Endodermal cell (in vitro differentiated cells): ENCODE measurements at regions not wholly inside any gene's neighbourhood (a gene's known extent, or its start where the extent isn't known, plus 50 kb on each side); places are given as distances from the start of the nearest gene placed in this dataset.

Experiments
- DNase-seq: peaks from one replicate; pipeline ENCODE4 v3.0.0-alpha.2; 2017
- H3K27ac ChIP-seq: 2 replicates; pipeline ENCODE4 v1.5.1; 2013; ENCODE audit warnings: mild to moderate bottlenecking, low read depth, low read length, moderate library complexity
- H3K27me3 ChIP-seq: 2 replicates; pipeline ENCODE4 v1.6.1; 2013; ENCODE audit warnings: mild to moderate bottlenecking, low read length, moderate library complexity; ENCODE audit not compliant: insufficient read depth, control insufficient read depth, poor library complexity, severe bottlenecking
- H3K36me3 ChIP-seq: 2 replicates; pipeline ENCODE4 v1.7.0; 2013; ENCODE audit warnings: mild to moderate bottlenecking, low read length, moderate library complexity; ENCODE audit not compliant: control insufficient read depth, insufficient read depth
- H3K4me1 ChIP-seq: one replicate; pipeline ENCODE4 v1.7.0; 2013; ENCODE audit warnings: low read length; ENCODE audit not compliant: control insufficient read depth, insufficient read depth
- H3K4me3 ChIP-seq: 2 replicates; pipeline ENCODE4 v1.5.1; 2013; ENCODE audit warnings: mild to moderate bottlenecking, low read length, moderate library complexity
- H3K9ac ChIP-seq: 2 replicates; pipeline ENCODE4 v1.6.1; 2013; ENCODE audit warnings: mild to moderate bottlenecking, low read length, moderate library complexity; ENCODE audit not compliant: poor library complexity, severe bottlenecking; ENCODE audit errors: extremely low read depth
- H3K9me3 ChIP-seq: 2 replicates; pipeline ENCODE4 v1.6.1; 2013; ENCODE audit warnings: mild to moderate bottlenecking, low read length, moderate library complexity; ENCODE audit not compliant: control insufficient read depth
- H3K27ac Mint-ChIP-seq: 2 replicates; pipeline ENCODE4 v1.8.0; 2020; ENCODE audit warnings: mixed read lengths
- H3K27me3 Mint-ChIP-seq: 2 replicates; pipeline ENCODE4 v1.8.0; 2021; ENCODE audit warnings: mild to moderate bottlenecking, mixed read lengths; ENCODE audit not compliant: insufficient read depth
- H3K36me3 Mint-ChIP-seq: 2 replicates; pipeline ENCODE4 v1.8.0; 2020; ENCODE audit warnings: low read depth, mixed read lengths
- H3K4me1 Mint-ChIP-seq: 2 replicates; pipeline ENCODE4 v1.8.0; 2020; ENCODE audit warnings: mixed read lengths
- H3K4me3 Mint-ChIP-seq: 2 replicates; pipeline ENCODE4 v1.8.0; 2020; ENCODE audit warnings: mild to moderate bottlenecking, moderate library complexity, mixed read lengths
- H3K9me3 Mint-ChIP-seq: 2 replicates; pipeline ENCODE4 v1.8.0; 2020; ENCODE audit warnings: mild to moderate bottlenecking, mixed read lengths
- CTCF ChIP-seq: fragments of 200-600 bp; sonication (generic); conservative IDR thresholded peaks from 2 replicates; pipeline ENCODE4 v1.5.0; 2021; ENCODE audit warnings: antibody characterized with exemption, mild to moderate bottlenecking
- WGBS, 2 experiments: methylation state at CpG; one replicate each; pipeline versions ENCODE4 v1.1.5 to v1.1.7; 2013; ENCODE audit warnings: missing lambda C conversion rate in 2 of 2, mixed read lengths in 1 of 2; ENCODE audit not compliant: insufficient coverage in 1 of 2, insufficient read length in 1 of 2; 5-methylcytosine and 5-hydroxymethylcytosine counted together

GRCh38 chrX:830532-830931 lies 199.9 kb downstream of the SHOX start:
- Mint-ChIP-seq H3K27ac (no peak overlapping the region), H3K4me3 (no peak overlapping the region), H3K36me3 (no peaks in the 10 kb centered on the region), H3K27me3 (no peaks in the 10 kb centered on the region), H3K9me3 (peaks cover 34% of the 10 kb centered on the region), H3K4me1 (no peaks in the 10 kb centered on the region)
- H3K27ac ChIP-seq, result no peak overlapping the region
- no peaks in the 10 kb centered on the region for H3K27me3 ChIP-seq
- 34 to 48% methylated on average over 4 to 6 of the region's 6 CpGs for WGBS, 2 experiments
- DNase-seq, result no peak
- H3K36me3 ChIP-seq, result no peaks in the 10 kb centered on the region
- TF ChIP-seq CTCF, result no peak
- peaks cover 4% of the 10 kb centered on the region for H3K9me3 ChIP-seq
- H3K4me1 ChIP-seq, result no peaks in the 10 kb centered on the region
- no peak overlapping the region for H3K9ac ChIP-seq
- H3K4me3 ChIP-seq, result no peak overlapping the region

GRCh38 chrX:829145-829544 lies 198.6 kb downstream of the SHOX start:
- H3K9me3 Mint-ChIP-seq, result peaks cover 25% of the 10 kb centered on the region
- H3K27me3 ChIP-seq, result no peaks in the 10 kb centered on the region
- no peaks in the 10 kb centered on the region for H3K36me3 Mint-ChIP-seq
- H3K4me3 Mint-ChIP-seq, result no peak overlapping the region
- 90 to 92% methylated on average over 2 to 3 of the region's 3 CpGs for WGBS, 2 experiments
- no peaks in the 10 kb centered on the region for H3K4me1 ChIP-seq
- no peak for TF ChIP-seq CTCF
- H3K4me3 ChIP-seq, result no peak overlapping the region
- H3K27me3 Mint-ChIP-seq, result no peaks in the 10 kb centered on the region
- H3K4me1 Mint-ChIP-seq, result no peaks in the 10 kb centered on the region
- H3K27ac Mint-ChIP-seq, result no peak overlapping the region
- no peaks in the 10 kb centered on the region for H3K36me3 ChIP-seq
- H3K9me3 ChIP-seq, result peaks cover 4% of the 10 kb centered on the region
- no peak overlapping the region for H3K27ac ChIP-seq
- H3K9ac ChIP-seq, result no peak overlapping the region
- no peak for DNase-seq

GRCh38 chrX:828411-828959 lies 197.9 kb downstream of the SHOX start:
- H3K4me1 ChIP-seq, result no peaks in the 10 kb centered on the region
- H3K9me3 ChIP-seq, result peaks cover 4% of the 10 kb centered on the region
- Mint-ChIP-seq H3K4me3 (no peak overlapping the region), H3K4me1 (no peaks in the 10 kb centered on the region), H3K9me3 (peaks cover 20% of the 10 kb centered on the region), H3K27ac (no peak overlapping the region), H3K27me3 (no peaks in the 10 kb centered on the region), H3K36me3 (no peaks in the 10 kb centered on the region)
- no peak for TF ChIP-seq CTCF
- 89 to 92% methylated on average over 6 to 7 of the region's 8 CpGs for WGBS, 2 experiments
- no peak overlapping the region for H3K9ac ChIP-seq
- no peaks in the 10 kb centered on the region for H3K27me3 ChIP-seq
- H3K27ac ChIP-seq, result no peak overlapping the region
- H3K4me3 ChIP-seq, result no peak overlapping the region
- H3K36me3 ChIP-seq, result no peaks in the 10 kb centered on the region
- DNase-seq, result no peak
